Esophagus squamous epithelium (tissue), 5 donors: ENCODE measurements at regions not wholly inside any gene's neighbourhood (a gene's known extent, or its start where the extent isn't known, plus 50 kb on each side); places are given as distances from the start of the nearest gene placed in this dataset.
"Not testable (repeated sequence)": the region's sequence is repeated elsewhere in the genome, so short reads cannot be mapped to it uniquely, and the experiment has no call there.

Source experiments
- DNase-seq: peaks from one replicate; lab custom pipeline; 2025; lab: John Stamatoyannopoulos, UW
- H3K27ac ChIP-seq, 4 donors: fragments of 200-600 bp; sonication (generic); one replicate each; pipeline ENCODE4 v1.5.1; 2016 to 2019; ENCODE audit warnings: mild to moderate bottlenecking in 1 of 4
- H3K27me3 ChIP-seq, 4 donors: fragments of 200-600 bp; sonication (generic); 1 replicate in 3 of 4; 2 replicates in 1 of 4; pipeline versions ENCODE4 v1.5.1 to v1.6.0; 2017 to 2021; ENCODE audit warnings: antibody characterized with exemption in 1 of 4
- H3K36me3 ChIP-seq, 3 donors: fragments of 200-600 bp; sonication (generic); one replicate each; pipeline ENCODE4 v1.5.1; 2016 to 2019
- H3K4me1 ChIP-seq, 3 donors: fragments of 200-600 bp; sonication (generic); one replicate each; pipeline ENCODE4 v1.5.1; 2017 to 2019
- H3K4me3 ChIP-seq, 4 donors: fragments of 200-600 bp; sonication (generic); 1 replicate in 3 of 4; 2 replicates in 1 of 4; pipeline ENCODE4 v1.5.1; 2016 to 2019; ENCODE audit warnings: mild to moderate bottlenecking in 2 of 4, moderate library complexity in 1 of 4
- H3K9me3 ChIP-seq, 3 donors: fragments of 200-600 bp; sonication (generic); one replicate each; pipeline ENCODE4 v1.5.1; 2016 to 2019
- WGBS, 2 donors: methylation state at CpG; one replicate each; pipeline ENCODE4 v1.1.5; 2018; 5-methylcytosine and 5-hydroxymethylcytosine counted together
- intact Hi-C: fragments of 100-400 bp; cut with DNase I; formaldehyde crosslinking; loops from one replicate; pipeline ENCODE4 v1.15.0; 2022
- donor health status: DM: yes; HTN: yes; CAD: no.

- intact Hi-C loops, H3K4me1 ChIP-seq, H3K36me3 ChIP-seq, H3K27ac ChIP-seq, H3K27me3 ChIP-seq, H3K4me3 ChIP-seq, H3K9me3 ChIP-seq, DNase-seq: not testable (repeated sequence)
- WGBS, 2 donors, result no CpG with 5 or more reads among the region's 6 CpGs
These were observed 165.8 kb upstream of the NBPF9 start for GRCh38 chr1:149269001-149269702.

GRCh38 chr1:149269833-149270232 lies 166.5 kb upstream of the NBPF9 start:
- no CpG with 5 or more reads among the region's 2 CpGs for WGBS, 2 donors
- H3K36me3 ChIP-seq, H3K27me3 ChIP-seq, H3K27ac ChIP-seq, DNase-seq, intact Hi-C loops, H3K4me1 ChIP-seq, H3K9me3 ChIP-seq, H3K4me3 ChIP-seq: not testable (repeated sequence)

GRCh38 chr1:149274493-149274892 lies 171.1 kb upstream of the NBPF9 start:
- H3K4me3 ChIP-seq, DNase-seq, H3K27ac ChIP-seq, H3K9me3 ChIP-seq, intact Hi-C loops, H3K4me1 ChIP-seq, H3K36me3 ChIP-seq, H3K27me3 ChIP-seq: not testable (repeated sequence)
- 75% methylated on average over 2 of the region's 5 CpGs; no CpG with 5 or more reads in 1 of the 2 donors for WGBS, 2 donors

- H3K27me3 ChIP-seq, H3K27ac ChIP-seq, H3K9me3 ChIP-seq, H3K4me1 ChIP-seq, H3K36me3 ChIP-seq, intact Hi-C loops, H3K4me3 ChIP-seq, DNase-seq: not testable (repeated sequence)
- no CpG with 5 or more reads among the region's 6 CpGs for WGBS, 2 donors
These were observed 172.5 kb upstream of the NBPF9 start for GRCh38 chr1:149275802-149276201.

GRCh38 chr1:149276496-149276895 lies 173.1 kb upstream of the NBPF9 start:
- intact Hi-C loops, DNase-seq, H3K36me3 ChIP-seq, H3K4me3 ChIP-seq, H3K4me1 ChIP-seq, H3K27me3 ChIP-seq, H3K27ac ChIP-seq, H3K9me3 ChIP-seq: not testable (repeated sequence)
- WGBS, 2 donors, result no CpG with 5 or more reads among the region's 5 CpGs

GRCh38 chr1:149278156-149278555 lies 174.8 kb upstream of the NBPF9 start:
- H3K9me3 ChIP-seq, DNase-seq, H3K36me3 ChIP-seq, H3K4me3 ChIP-seq, H3K27ac ChIP-seq, intact Hi-C loops, H3K27me3 ChIP-seq, H3K4me1 ChIP-seq: not testable (repeated sequence)
- no CpG with 5 or more reads among the region's 2 CpGs for WGBS, 2 donors

- H3K27ac ChIP-seq, H3K9me3 ChIP-seq, H3K36me3 ChIP-seq, H3K4me3 ChIP-seq, DNase-seq, H3K27me3 ChIP-seq, H3K4me1 ChIP-seq, intact Hi-C loops: not testable (repeated sequence)
These were observed 175.7 kb upstream of the NBPF9 start for GRCh38 chr1:149279015-149279414.

- H3K27me3 ChIP-seq, H3K4me3 ChIP-seq, intact Hi-C loops, H3K9me3 ChIP-seq, H3K4me1 ChIP-seq, DNase-seq, H3K27ac ChIP-seq, H3K36me3 ChIP-seq: not testable (repeated sequence)
- WGBS, 2 donors, result no CpG with 5 or more reads among the region's 2 CpGs
These were observed 176.2 kb upstream of the NBPF9 start for GRCh38 chr1:149279512-149279911.

GRCh38 chr1:149284773-149285172 lies 181.4 kb upstream of the NBPF9 start:
- H3K27me3 ChIP-seq, H3K36me3 ChIP-seq, H3K4me3 ChIP-seq, intact Hi-C loops, H3K27ac ChIP-seq, H3K4me1 ChIP-seq, H3K9me3 ChIP-seq, DNase-seq: not testable (repeated sequence)
- no CpG with 5 or more reads among the region's 4 CpGs for WGBS, 2 donors

GRCh38 chr1:149285205-149285604 lies 181.9 kb upstream of the NBPF9 start:
- H3K9me3 ChIP-seq, H3K4me1 ChIP-seq, H3K27ac ChIP-seq, H3K27me3 ChIP-seq, DNase-seq, intact Hi-C loops, H3K4me3 ChIP-seq, H3K36me3 ChIP-seq: not testable (repeated sequence)
- WGBS, 2 donors, result no CpG with 5 or more reads among the region's 14 CpGs

GRCh38 chr1:149285638-149286037 lies 182.3 kb upstream of the NBPF9 start:
- no CpG with 5 or more reads among the region's 38 CpGs for WGBS, 2 donors
- intact Hi-C loops, DNase-seq, H3K4me1 ChIP-seq, H3K36me3 ChIP-seq, H3K9me3 ChIP-seq, H3K27me3 ChIP-seq, H3K27ac ChIP-seq: not testable (repeated sequence)
- peak overlapping the region in 2 of 4 donors; percentile 24 to 58 for H3K4me3 ChIP-seq

GRCh38 chr1:149288580-149288979 lies 185.2 kb upstream of the NBPF9 start:
- H3K36me3 ChIP-seq, H3K4me1 ChIP-seq, DNase-seq, H3K9me3 ChIP-seq, H3K27me3 ChIP-seq, H3K4me3 ChIP-seq, intact Hi-C loops, H3K27ac ChIP-seq: not testable (repeated sequence)
- 33% methylated on average over 1 of the region's 1 CpG; no CpG with 5 or more reads in 1 of the 2 donors for WGBS, 2 donors

- intact Hi-C loops, DNase-seq, H3K4me3 ChIP-seq, H3K36me3 ChIP-seq, H3K27me3 ChIP-seq, H3K4me1 ChIP-seq, H3K9me3 ChIP-seq, H3K27ac ChIP-seq: not testable (repeated sequence)
- no CpG with 5 or more reads among the region's 3 CpGs for WGBS, 2 donors
These were observed 174.2 kb upstream of the NBPF19 start for GRCh38 chr1:149300478-149301218.
